Activated T-helper 1 cell treated with anti-CD3 and anti-CD28 coated beads, Interleukin-12 subunit alpha, Interleukin-12 subunit beta, Interleukin-2, Interleukin-4 antibody, amounts not matched to agents 30 ng/mL and 10 ng/mL and 1 ng/mL, durations not matched to agents 14 hours and 24 hours and 36 hours (primary cell): ENCODE measurements at regions not wholly inside any gene's neighbourhood (a gene's known extent, or its start where the extent isn't known, plus 50 kb on each side); places are given as distances from the start of the nearest gene placed in this dataset.
A peak's percentile ranks its signal among the peaks of the same experiment; 100 is the strongest.
"Not testable (repeated sequence)": the region's sequence is repeated elsewhere in the genome, so short reads cannot be mapped to it uniquely, and the experiment has no call there.

ENCODE experiments used
- DNase-seq: peaks from one replicate; pipeline ENCODE4 v3.0.0; 2021; ENCODE audit warnings: low spot score
- H3K27ac Mint-ChIP-seq: one replicate; pipeline ENCODE4 v1.8.0; 2021; ENCODE audit warnings: mild to moderate bottlenecking, mixed read lengths
- H3K27me3 Mint-ChIP-seq: one replicate; pipeline ENCODE4 v1.8.0; 2022; ENCODE audit warnings: mild to moderate bottlenecking, moderate library complexity, mixed read lengths; ENCODE audit not compliant: insufficient read depth
- H3K36me3 Mint-ChIP-seq: one replicate; pipeline ENCODE4 v1.8.0; 2021; ENCODE audit warnings: low read depth, mixed read lengths
- H3K4me1 Mint-ChIP-seq: one replicate; pipeline ENCODE4 v1.8.0; 2021; ENCODE audit warnings: low read depth, mixed read lengths
- H3K4me3 Mint-ChIP-seq: one replicate; pipeline ENCODE4 v1.8.0; 2021; ENCODE audit warnings: mild to moderate bottlenecking, moderate library complexity, mixed read lengths
- H3K9me3 Mint-ChIP-seq: one replicate; pipeline ENCODE4 v1.8.0; 2021; ENCODE audit warnings: mixed read lengths
- intact Hi-C: fragments of 100-400 bp; cut with micrococcal nuclease; formaldehyde crosslinking; loops from one replicate; pipeline ENCODE4 v1.15.1; 2024

- H3K36me3 Mint-ChIP-seq, result peaks cover 2% of the 10 kb centered on the region
- H3K27ac Mint-ChIP-seq, result no peak overlapping the region
- H3K27me3 Mint-ChIP-seq, result peaks cover 18% of the 10 kb centered on the region
- no peak overlapping the region for H3K4me3 Mint-ChIP-seq
- no peak for DNase-seq
- intact Hi-C loops, result loop anchor here (5.0 to 10.0 kb wide), 2 partner anchors 36 to 937 kb away; partner anchors contain the start of gene KLRD1
- H3K9me3 Mint-ChIP-seq, result no peaks in the 10 kb centered on the region
- H3K4me1 Mint-ChIP-seq, result peaks cover 58% of the 10 kb centered on the region
These were observed 159.6 kb upstream of the PZP start for GRCh38 chr12:9367828-9368227.

DNA sequence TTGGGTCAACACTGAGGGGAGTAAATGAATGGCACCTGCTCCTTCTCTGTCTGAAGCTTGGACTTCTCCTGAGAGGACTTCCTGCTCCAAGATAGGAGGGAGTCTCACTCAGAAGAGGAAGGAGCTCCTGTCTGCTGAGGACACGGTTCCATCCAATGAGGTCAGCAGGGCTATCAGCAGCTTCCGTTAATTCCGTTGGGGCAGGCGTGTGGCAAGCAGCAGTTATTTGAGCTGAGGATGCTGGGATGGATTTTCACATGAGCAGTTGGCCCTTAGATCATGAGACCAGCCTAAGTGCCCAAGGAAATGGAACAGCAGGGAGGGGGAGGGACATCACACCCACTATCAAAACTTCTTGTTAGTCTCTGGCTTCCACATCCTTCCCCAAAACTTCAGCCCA lies 159.0 kb upstream of the PZP start:
- DNase-seq, result no peak
- Mint-ChIP-seq H3K4me3 (no peak overlapping the region), H3K27me3 (peaks cover 18% of the 10 kb centered on the region), H3K27ac (no peak overlapping the region), H3K4me1 (peaks cover 55% of the 10 kb centered on the region), H3K36me3 (peaks cover 2% of the 10 kb centered on the region), H3K9me3 (no peaks in the 10 kb centered on the region)
- intact Hi-C loops, result loop anchor here (5.0 to 10.0 kb wide), 2 partner anchors 35 to 938 kb away; partner anchors contain the start of gene KLRD1

- Mint-ChIP-seq H3K27me3 (peaks cover 27% of the 10 kb centered on the region), H3K4me3 (peak overlapping the region; percentile 52), H3K36me3 (peaks cover 2% of the 10 kb centered on the region), H3K27ac (peak overlapping the region; percentile 69), H3K9me3 (no peaks in the 10 kb centered on the region), H3K4me1 (peaks cover 55% of the 10 kb centered on the region)
- DNase-seq, result no peak
- intact Hi-C loops, result loop anchor here (2.0 to 10.0 kb wide), 6 partner anchors 33 to 940 kb away; partner anchors contain the start of genes CLEC2B, GABARAPL1 and KLRD1
These were observed 157.1 kb upstream of the PZP start for GRCh38 chr12:9365296-9365695.

- H3K9me3 Mint-ChIP-seq, result no peaks in the 10 kb centered on the region
- peak; percentile 47 for DNase-seq
- H3K27me3 Mint-ChIP-seq, result peaks cover 27% of the 10 kb centered on the region
- peaks cover 55% of the 10 kb centered on the region for H3K4me1 Mint-ChIP-seq
- H3K36me3 Mint-ChIP-seq, result peaks cover 2% of the 10 kb centered on the region
- peak overlapping the region; percentile 69 for H3K27ac Mint-ChIP-seq
- intact Hi-C loops, result loop anchor here (1.0 to 10.0 kb wide), 13 partner anchors 17 to 940 kb away; partner anchors contain the start of genes CLEC2B, GABARAPL1 and KLRD1
- peak overlapping the region; percentile 52 for H3K4me3 Mint-ChIP-seq
These were observed 156.3 kb upstream of the PZP start for GRCh38 chr12:9364224-9365176.

DNA sequence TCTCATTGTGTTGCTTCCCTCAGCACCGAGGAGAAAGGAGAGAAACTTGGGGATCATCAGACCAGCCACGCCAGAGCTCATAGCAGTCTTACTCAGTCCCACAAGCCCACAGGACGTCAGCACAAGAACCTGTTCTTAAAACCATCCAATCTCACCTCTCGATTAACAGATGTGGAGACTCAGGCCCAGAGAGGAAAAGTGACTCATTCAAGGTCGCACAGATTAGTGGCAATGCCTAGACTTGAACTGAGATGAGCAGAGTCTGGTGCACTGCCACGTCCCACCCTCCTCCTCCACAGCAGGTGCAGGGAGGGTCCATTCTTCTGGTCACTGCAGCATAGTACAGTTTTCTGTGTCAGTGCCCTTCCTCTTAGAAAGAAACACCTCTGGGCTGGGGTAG lies 154.9 kb upstream of the PZP start:
- H3K9me3 Mint-ChIP-seq, result peaks cover 8% of the 10 kb centered on the region
- peak overlapping the region; percentile 24 for H3K27ac Mint-ChIP-seq
- H3K4me3 Mint-ChIP-seq, result peak overlapping the region; percentile 25
- intact Hi-C loops, result loop anchor here (5.0 to 10.0 kb wide), 2 partner anchors 379 to 942 kb away; partner anchors contain the start of gene KLRD1
- H3K27me3 Mint-ChIP-seq, result peaks cover 25% of the 10 kb centered on the region
- DNase-seq, result peak; percentile 12
- peaks cover 9% of the 10 kb centered on the region for H3K36me3 Mint-ChIP-seq
- H3K4me1 Mint-ChIP-seq, result peaks cover 50% of the 10 kb centered on the region

- peaks cover 14% of the 10 kb centered on the region for H3K9me3 Mint-ChIP-seq
- no peak overlapping the region for H3K27ac Mint-ChIP-seq
- peaks cover 10% of the 10 kb centered on the region for H3K36me3 Mint-ChIP-seq
- H3K27me3 Mint-ChIP-seq, result peaks cover 26% of the 10 kb centered on the region
- no peak overlapping the region for H3K4me3 Mint-ChIP-seq
- H3K4me1 Mint-ChIP-seq, result peaks cover 37% of the 10 kb centered on the region
- no peak for DNase-seq
- intact Hi-C loops, result loop anchor here (5.0 to 10.0 kb wide), 2 partner anchors 380 to 943 kb away; partner anchors contain the start of gene KLRD1
These were observed 153.7 kb upstream of the PZP start for GRCh38 chr12:9361879-9362326.

DNA sequence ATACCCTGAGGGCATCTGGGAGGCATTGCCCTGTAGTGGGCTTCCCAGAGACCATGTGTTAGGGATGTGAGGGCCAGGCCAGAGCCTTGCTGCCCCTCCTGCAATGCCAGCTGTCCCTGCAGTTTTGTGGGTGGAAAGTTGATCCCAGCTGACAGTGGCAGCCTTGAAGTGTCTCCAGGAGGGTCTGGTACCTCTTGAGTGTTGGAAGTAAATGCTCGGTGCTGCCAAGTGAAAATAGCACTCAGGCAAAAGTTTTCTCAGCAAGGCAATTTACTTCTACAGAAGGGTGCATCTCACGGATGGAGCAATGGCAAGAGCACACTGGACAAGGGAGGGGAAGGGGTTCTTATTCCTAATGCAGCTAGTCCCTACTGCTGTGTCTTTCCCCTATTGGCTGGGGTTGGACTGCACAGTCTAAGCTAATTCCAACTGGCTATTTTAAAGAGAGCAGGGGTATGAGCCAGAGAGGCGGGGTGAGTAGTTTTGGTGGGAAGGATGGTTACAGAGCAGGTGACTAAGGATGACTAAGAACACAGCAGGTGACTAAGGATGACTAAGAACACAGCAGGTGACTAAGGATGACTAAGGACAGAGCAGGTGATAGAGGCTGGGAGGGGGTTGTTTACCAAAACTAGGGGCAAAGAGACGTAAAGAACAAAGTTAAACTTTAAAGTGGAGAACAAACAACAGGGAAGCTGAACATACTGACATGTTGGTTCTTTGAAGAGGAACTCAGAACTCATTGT lies 146.0 kb upstream of the PZP start:
- DNase-seq, intact Hi-C loops, H3K4me3 Mint-ChIP-seq, H3K27me3 Mint-ChIP-seq, H3K4me1 Mint-ChIP-seq, H3K27ac Mint-ChIP-seq: not testable (repeated sequence)
- Mint-ChIP-seq H3K36me3 (peaks cover 15% of the 10 kb centered on the region), H3K9me3 (peaks cover 40% of the 10 kb centered on the region)

GRCh38 chr12:9351136-9351535 lies 142.9 kb upstream of the PZP start:
- H3K9me3 Mint-ChIP-seq, result peaks cover 22% of the 10 kb centered on the region
- no peaks in the 10 kb centered on the region for H3K27me3 Mint-ChIP-seq
- intact Hi-C loops, result no loop called here
- peaks cover 11% of the 10 kb centered on the region for H3K4me1 Mint-ChIP-seq
- H3K27ac Mint-ChIP-seq, result no peak overlapping the region
- DNase-seq, result no peak
- H3K4me3 Mint-ChIP-seq, result no peak overlapping the region
- H3K36me3 Mint-ChIP-seq, result peaks cover 7% of the 10 kb centered on the region

GRCh38 chr12:9349888-9350885 lies 142.0 kb upstream of the PZP start:
- Mint-ChIP-seq H3K4me3 (no peak overlapping the region), H3K36me3 (peaks cover 7% of the 10 kb centered on the region), H3K9me3 (peaks cover 17% of the 10 kb centered on the region), H3K4me1 (peaks cover 11% of the 10 kb centered on the region), H3K27ac (no peak overlapping the region), H3K27me3 (no peaks in the 10 kb centered on the region)
- DNase-seq, result no peak
- intact Hi-C loops, result no loop called here

DNA sequence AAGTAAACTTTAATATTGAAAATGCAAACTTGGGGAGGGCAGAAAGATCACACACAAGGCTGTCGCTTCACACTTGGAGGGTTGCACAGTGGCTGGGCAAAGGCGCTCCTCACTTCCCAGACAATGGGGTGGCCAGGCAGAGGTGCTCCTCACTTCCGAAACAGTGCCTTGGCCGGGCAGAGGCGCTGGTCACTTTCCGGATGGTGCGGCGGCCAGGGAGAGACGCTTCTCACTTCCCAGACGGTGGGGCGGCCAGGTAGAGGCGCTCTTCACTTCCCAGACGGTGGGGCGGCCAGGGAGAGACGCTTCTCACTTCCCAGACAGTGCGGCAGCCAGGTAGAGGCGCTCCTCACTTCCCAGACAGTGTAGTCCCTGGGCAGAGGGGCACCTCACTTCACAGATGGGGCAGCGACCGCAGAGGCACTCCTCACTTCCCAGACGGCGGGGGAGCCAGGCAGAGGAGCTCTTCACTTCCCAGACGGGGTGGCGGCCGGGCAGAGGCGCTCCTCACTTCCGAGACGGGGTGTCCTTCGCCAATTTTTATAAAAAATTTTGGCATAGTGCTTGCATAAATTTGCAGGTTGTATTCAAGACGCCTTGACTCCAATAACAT lies 140.8 kb upstream of the PZP start:
- Mint-ChIP-seq H3K27ac (no peak overlapping the region), H3K4me1 (peaks cover 11% of the 10 kb centered on the region), H3K4me3 (no peak overlapping the region), H3K36me3 (no peaks in the 10 kb centered on the region), H3K9me3 (peaks cover 6% of the 10 kb centered on the region), H3K27me3 (no peaks in the 10 kb centered on the region)
- intact Hi-C loops, result no loop called here
- DNase-seq, result no peak

- Mint-ChIP-seq H3K9me3 (no peaks in the 10 kb centered on the region), H3K36me3 (no peaks in the 10 kb centered on the region), H3K27me3 (no peaks in the 10 kb centered on the region), H3K4me1 (peaks cover 11% of the 10 kb centered on the region), H3K27ac (no peak overlapping the region), H3K4me3 (no peak overlapping the region)
- no peak for DNase-seq
- intact Hi-C loops, result loop anchor here (1.0 kb wide), 1 partner anchor 17 kb away; no protein-coding TSS in a partner anchor
These were observed 139.3 kb upstream of the PZP start for GRCh38 chr12:9347328-9348127.
